KMS-11 (cell line): ENCODE measurements at regions not wholly inside any gene's neighbourhood (a gene's known extent, or its start where the extent isn't known, plus 50 kb on each side); places are given as distances from the start of the nearest gene placed in this dataset.

Experiments used
- H2AFZ ChIP-seq: fragments of 200-600 bp; sonication (generic); 2 replicates; pipeline ENCODE4 v1.6.1; 2016; ENCODE audit warnings: antibody characterized with exemption, mixed run types, low read depth
- H3K27ac ChIP-seq: fragments of 200-600 bp; sonication (generic); 2 replicates; pipeline ENCODE4 v1.6.1; 2016; ENCODE audit warnings: mild to moderate bottlenecking, mixed run types
- H3K27me3 ChIP-seq: fragments of 200-600 bp; sonication (generic); 2 replicates; pipeline ENCODE4 v1.6.1; 2017; ENCODE audit warnings: mild to moderate bottlenecking, low read depth, mixed run types, moderate library complexity; ENCODE audit not compliant: insufficient read depth
- H3K36me3 ChIP-seq: fragments of 200-600 bp; sonication (generic); 2 replicates; pipeline ENCODE4 v1.6.1; 2017; ENCODE audit warnings: mild to moderate bottlenecking, mixed run types; ENCODE audit not compliant: insufficient read depth
- H3K4me1 ChIP-seq: fragments of 200-600 bp; sonication (generic); 2 replicates; pipeline ENCODE4 v1.6.1; 2016; ENCODE audit warnings: mild to moderate bottlenecking, low read depth, mixed run types; ENCODE audit not compliant: poor library complexity, severe bottlenecking
- H3K4me2 ChIP-seq: fragments of 200-600 bp; sonication (generic); 2 replicates; pipeline ENCODE4 v1.7.0; 2016; ENCODE audit warnings: mild to moderate bottlenecking, mixed run types
- H3K4me3 ChIP-seq: fragments of 200-600 bp; sonication (generic); IDR thresholded peaks from 2 replicates; pipeline ENCODE4 v1.6.1; 2017; ENCODE audit warnings: low read depth, low read length, mixed read lengths; ENCODE audit not compliant: insufficient read depth
- H3K79me2 ChIP-seq: fragments of 200-600 bp; sonication (generic); 2 replicates; pipeline ENCODE4 v1.6.1; 2016; ENCODE audit warnings: low read depth, mixed run types; ENCODE audit not compliant: insufficient read depth
- H3K9ac ChIP-seq: fragments of 200-600 bp; sonication (generic); 2 replicates; pipeline ENCODE4 v1.6.1; 2016; ENCODE audit warnings: mild to moderate bottlenecking, mixed run types
- H4K20me1 ChIP-seq: fragments of 200-600 bp; sonication (generic); 2 replicates; pipeline ENCODE4 v1.6.1; 2016; ENCODE audit warnings: mild to moderate bottlenecking, mixed run types; ENCODE audit not compliant: insufficient read depth
- TF ChIP-seq, protein P1 (sequence below): fragments of 200-600 bp; sonication (generic); conservative IDR thresholded peaks from 2 replicates; pipeline ENCODE4 v1.6.1; 2017; ENCODE audit warnings: low read depth, mild to moderate bottlenecking, antibody characterized with exemption, low read length, moderate library complexity, mixed read lengths

- TF ChIP-seq, protein P1, sequence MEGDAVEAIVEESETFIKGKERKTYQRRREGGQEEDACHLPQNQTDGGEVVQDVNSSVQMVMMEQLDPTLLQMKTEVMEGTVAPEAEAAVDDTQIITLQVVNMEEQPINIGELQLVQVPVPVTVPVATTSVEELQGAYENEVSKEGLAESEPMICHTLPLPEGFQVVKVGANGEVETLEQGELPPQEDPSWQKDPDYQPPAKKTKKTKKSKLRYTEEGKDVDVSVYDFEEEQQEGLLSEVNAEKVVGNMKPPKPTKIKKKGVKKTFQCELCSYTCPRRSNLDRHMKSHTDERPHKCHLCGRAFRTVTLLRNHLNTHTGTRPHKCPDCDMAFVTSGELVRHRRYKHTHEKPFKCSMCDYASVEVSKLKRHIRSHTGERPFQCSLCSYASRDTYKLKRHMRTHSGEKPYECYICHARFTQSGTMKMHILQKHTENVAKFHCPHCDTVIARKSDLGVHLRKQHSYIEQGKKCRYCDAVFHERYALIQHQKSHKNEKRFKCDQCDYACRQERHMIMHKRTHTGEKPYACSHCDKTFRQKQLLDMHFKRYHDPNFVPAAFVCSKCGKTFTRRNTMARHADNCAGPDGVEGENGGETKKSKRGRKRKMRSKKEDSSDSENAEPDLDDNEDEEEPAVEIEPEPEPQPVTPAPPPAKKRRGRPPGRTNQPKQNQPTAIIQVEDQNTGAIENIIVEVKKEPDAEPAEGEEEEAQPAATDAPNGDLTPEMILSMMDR, result no peak
- Histone ChIP-seq H3K4me3 (no peak overlapping the region), H3K27me3 (no peaks in the 10 kb centered on the region), H3K79me2 (no peaks in the 10 kb centered on the region), H3K4me1 (peaks cover 5% of the 10 kb centered on the region), H3K36me3 (no peaks in the 10 kb centered on the region), H2AFZ (no peak overlapping the region), H4K20me1 (no peaks in the 10 kb centered on the region), H3K27ac (no peak overlapping the region), H3K4me2 (no peak overlapping the region), H3K9ac (no peak overlapping the region)
Observed at GRCh38 chr4:125060376-125060775, 254.4 kb upstream of the FAT4 start.

- no peaks in the 10 kb centered on the region for H3K36me3 ChIP-seq
- H4K20me1 ChIP-seq, result no peaks in the 10 kb centered on the region
- no peak overlapping the region for H3K4me3 ChIP-seq
- H3K4me2 ChIP-seq, result no peak overlapping the region
- H3K9ac ChIP-seq, result no peak overlapping the region
- no peak overlapping the region for H3K27ac ChIP-seq
- no peaks in the 10 kb centered on the region for H3K79me2 ChIP-seq
- H3K27me3 ChIP-seq, result no peaks in the 10 kb centered on the region
- H3K4me1 ChIP-seq, result no peaks in the 10 kb centered on the region
- TF ChIP-seq, protein P1, result no peak
- H2AFZ ChIP-seq, result no peak overlapping the region
Observed at GRCh38 chr4:125049711-125050110, 265.0 kb upstream of the FAT4 start.

GRCh38 chr4:125045311-125045710 lies 269.4 kb upstream of the FAT4 start:
- no peaks in the 10 kb centered on the region for H3K4me1 ChIP-seq
- no peaks in the 10 kb centered on the region for H4K20me1 ChIP-seq
- no peaks in the 10 kb centered on the region for H3K27me3 ChIP-seq
- no peak overlapping the region for H3K4me3 ChIP-seq
- no peak overlapping the region for H3K9ac ChIP-seq
- no peak overlapping the region for H2AFZ ChIP-seq
- no peaks in the 10 kb centered on the region for H3K36me3 ChIP-seq
- no peaks in the 10 kb centered on the region for H3K79me2 ChIP-seq
- H3K4me2 ChIP-seq, result no peak overlapping the region
- no peak overlapping the region for H3K27ac ChIP-seq
- TF ChIP-seq, protein P1, result no peak

DNA sequence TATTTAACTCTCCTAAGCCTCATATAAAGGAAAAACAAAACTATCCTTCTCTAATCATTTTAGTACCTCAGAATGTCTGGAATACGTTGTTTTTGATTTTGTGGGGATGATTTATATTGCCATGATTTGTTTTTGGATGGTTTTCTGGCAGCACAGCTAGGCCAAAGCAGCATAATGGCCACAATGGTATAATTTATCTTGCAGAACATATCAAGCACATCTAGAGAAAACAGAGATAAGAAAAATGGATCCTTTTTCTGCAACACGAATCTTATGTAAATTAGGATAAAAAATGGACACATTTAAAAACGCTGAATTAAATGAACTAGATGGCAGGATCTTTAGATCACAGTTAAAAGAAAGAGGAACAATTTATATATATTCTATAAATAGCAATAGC lies 269.9 kb upstream of the FAT4 start:
- no peak overlapping the region for H3K4me3 ChIP-seq
- H3K4me2 ChIP-seq, result no peak overlapping the region
- no peak overlapping the region for H3K27ac ChIP-seq
- TF ChIP-seq, protein P1, result no peak
- H3K79me2 ChIP-seq, result no peaks in the 10 kb centered on the region
- no peak overlapping the region for H2AFZ ChIP-seq
- H3K4me1 ChIP-seq, result no peaks in the 10 kb centered on the region
- no peaks in the 10 kb centered on the region for H4K20me1 ChIP-seq
- H3K36me3 ChIP-seq, result no peaks in the 10 kb centered on the region
- no peaks in the 10 kb centered on the region for H3K27me3 ChIP-seq
- no peak overlapping the region for H3K9ac ChIP-seq

GRCh38 chr4:125043486-125043885 lies 271.3 kb upstream of the FAT4 start:
- no peaks in the 10 kb centered on the region for H3K79me2 ChIP-seq
- no peaks in the 10 kb centered on the region for H3K36me3 ChIP-seq
- TF ChIP-seq, protein P1, result no peak
- H3K4me1 ChIP-seq, result no peaks in the 10 kb centered on the region
- H3K4me2 ChIP-seq, result no peak overlapping the region
- H3K9ac ChIP-seq, result no peak overlapping the region
- no peaks in the 10 kb centered on the region for H3K27me3 ChIP-seq
- no peak overlapping the region for H3K4me3 ChIP-seq
- no peak overlapping the region for H2AFZ ChIP-seq
- H3K27ac ChIP-seq, result no peak overlapping the region
- H4K20me1 ChIP-seq, result no peaks in the 10 kb centered on the region
